ENCODE measurements at regions not wholly inside any gene's neighbourhood (a gene's known extent, or its start where the extent isn't known, plus 50 kb on each side); places are given as distances from the start of the nearest gene placed in this dataset.

GRCh38 chr13:99034333-99035085 is 56.6 kb upstream of the DOCK9 start:
- no peak for DNase-seq (ENCODE audit: low spot score)
- no peak for TF ChIP-seq CTCF (IDR thresholded peaks at IDR 0.05; ENCODE audit: borderline replicate concordance, control extremely low read depth, extremely low read depth, insufficient read depth, missing control alignments)
- in situ Hi-C loops (cut with MboI; ENCODE audit: low sequenced_read_pairs, unreplicated experiment): no loop called here

- DNase-seq (ENCODE audit: low spot score): no peak
- no peak for TF ChIP-seq CTCF (IDR thresholded peaks at IDR 0.05; ENCODE audit: borderline replicate concordance, control extremely low read depth, extremely low read depth, insufficient read depth, missing control alignments)
- in situ Hi-C loops (cut with MboI; ENCODE audit: low sequenced_read_pairs, unreplicated experiment): no loop called here
Observed at GRCh38 chr13:99035715-99036114, 57.9 kb upstream of the DOCK9 start.

- no peak for DNase-seq (ENCODE audit: low spot score)
- in situ Hi-C loops (cut with MboI; ENCODE audit: low sequenced_read_pairs, unreplicated experiment): no loop called here
- no peak for TF ChIP-seq CTCF (IDR thresholded peaks at IDR 0.05; ENCODE audit: borderline replicate concordance, control extremely low read depth, extremely low read depth, insufficient read depth, missing control alignments)
Observed at GRCh38 chr13:99037756-99038155, 59.9 kb upstream of the DOCK9 start.

- no peak for TF ChIP-seq CTCF (IDR thresholded peaks at IDR 0.05; ENCODE audit: borderline replicate concordance, control extremely low read depth, extremely low read depth, insufficient read depth, missing control alignments)
- in situ Hi-C loops (cut with MboI; ENCODE audit: low sequenced_read_pairs, unreplicated experiment): no loop called here
- DNase-seq (ENCODE audit: low spot score): no peak
Observed at GRCh38 chr13:99039718-99040280, 61.9 kb upstream of the DOCK9 start.

GRCh38 chr13:99040536-99041131 is 62.8 kb upstream of the DOCK9 start:
- DNase-seq (ENCODE audit: low spot score): no peak
- in situ Hi-C loops (cut with MboI; ENCODE audit: low sequenced_read_pairs, unreplicated experiment): no loop called here
- no peak for TF ChIP-seq CTCF (IDR thresholded peaks at IDR 0.05; ENCODE audit: borderline replicate concordance, control extremely low read depth, extremely low read depth, insufficient read depth, missing control alignments)

- TF ChIP-seq CTCF (IDR thresholded peaks at IDR 0.05; ENCODE audit: borderline replicate concordance, control extremely low read depth, extremely low read depth, insufficient read depth, missing control alignments): no peak
- no peak for DNase-seq (ENCODE audit: low spot score)
- in situ Hi-C loops (cut with MboI; ENCODE audit: low sequenced_read_pairs, unreplicated experiment): no loop called here
Observed at GRCh38 chr13:99041337-99041736, 63.5 kb upstream of the DOCK9 start.

Measured in GM13976 (cell line).